Stimulated activated CD4-positive, alpha-beta T cell treated with anti-CD3 and anti-CD28 coated beads, Interleukin-4, amount 100 ng/mL, for 4 hours (primary cell): ENCODE measurements at regions not wholly inside any gene's neighbourhood (a gene's known extent, or its start where the extent isn't known, plus 50 kb on each side); places are given as distances from the start of the nearest gene placed in this dataset.

Experiments used
- DNase-seq, 2 experiments: peaks; one replicate each; pipeline ENCODE4 v3.0.0-alpha.2; 2020

DNA sequence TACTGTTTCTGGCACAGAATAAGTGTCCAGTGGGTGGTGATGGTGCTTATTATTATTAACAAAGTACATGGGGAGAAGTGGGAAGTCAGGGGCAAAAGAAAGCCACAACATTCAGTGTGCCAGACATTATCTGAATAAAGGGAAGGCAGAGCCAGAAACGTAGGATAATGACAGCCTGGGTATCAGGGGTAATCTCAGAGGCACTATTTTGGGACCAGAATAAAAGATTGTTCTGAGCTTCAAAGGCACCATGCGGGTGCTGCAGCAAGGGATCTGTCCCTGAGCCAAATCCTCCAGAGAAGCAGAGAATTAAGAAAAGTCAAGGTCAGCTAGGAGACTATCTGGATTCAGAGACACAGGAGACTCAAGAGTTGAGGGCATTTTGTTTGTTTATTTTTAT lies 328.8 kb upstream of the GATB start:
- DNase-seq, result no peak

DNA sequence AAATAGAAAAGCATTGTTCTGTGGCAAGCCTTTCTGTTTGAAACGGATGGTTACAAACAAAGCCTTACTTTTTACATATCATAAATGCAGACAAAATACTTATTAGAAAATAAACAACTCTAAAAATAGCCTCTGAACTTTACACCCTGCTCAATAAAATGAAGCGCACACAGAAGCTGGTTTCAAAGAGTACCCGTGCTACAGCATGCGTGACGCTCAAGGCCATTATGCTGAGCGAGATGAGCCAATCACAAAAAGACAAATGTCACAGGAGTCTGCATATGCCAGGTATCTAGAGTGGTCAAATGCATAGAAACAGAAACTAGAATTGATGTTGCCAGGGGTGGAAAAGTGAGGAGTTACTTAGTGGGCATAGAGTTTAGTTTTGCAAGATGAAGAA lies 326.5 kb upstream of the GATB start:
- DNase-seq, result no peak

DNA sequence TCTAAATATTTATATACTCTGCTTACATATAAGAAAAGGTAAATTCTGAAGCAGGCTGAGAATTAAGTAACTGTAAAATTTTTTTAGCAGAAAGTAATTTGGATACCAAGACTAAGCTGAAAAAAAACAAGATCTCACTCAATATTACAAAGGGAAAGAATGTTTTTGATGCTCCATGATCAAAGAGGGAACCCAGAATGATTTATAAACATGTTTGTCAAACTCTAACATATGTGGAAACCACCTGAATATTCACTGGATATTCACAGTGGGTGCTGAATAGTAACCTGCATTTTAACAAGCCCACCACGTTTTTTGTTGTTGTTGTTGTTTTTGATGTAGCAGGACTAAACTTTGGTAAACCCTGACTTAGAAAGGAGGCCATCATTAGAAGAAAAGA lies 324.9 kb upstream of the GATB start:
- DNase-seq, result no peak

DNA sequence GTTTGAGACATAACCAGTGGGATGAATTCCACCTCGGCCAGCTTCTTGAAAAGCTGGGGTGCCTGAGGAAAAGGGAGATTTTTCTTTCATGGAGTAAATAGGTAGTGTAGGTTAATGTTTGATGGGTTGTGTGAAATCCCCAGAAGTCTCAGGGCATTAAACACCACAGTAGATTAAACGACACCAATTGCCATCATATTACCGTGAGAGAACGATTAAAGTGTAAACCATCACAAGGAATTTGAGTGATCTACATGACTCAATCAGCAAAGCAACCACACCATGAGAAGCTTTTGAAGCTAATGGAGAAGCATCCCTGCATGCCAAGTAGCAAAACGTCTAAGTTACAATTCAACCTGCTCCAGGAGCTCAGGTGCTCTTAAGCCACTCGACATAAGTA lies 322.5 kb upstream of the GATB start:
- no peak for DNase-seq

DNA sequence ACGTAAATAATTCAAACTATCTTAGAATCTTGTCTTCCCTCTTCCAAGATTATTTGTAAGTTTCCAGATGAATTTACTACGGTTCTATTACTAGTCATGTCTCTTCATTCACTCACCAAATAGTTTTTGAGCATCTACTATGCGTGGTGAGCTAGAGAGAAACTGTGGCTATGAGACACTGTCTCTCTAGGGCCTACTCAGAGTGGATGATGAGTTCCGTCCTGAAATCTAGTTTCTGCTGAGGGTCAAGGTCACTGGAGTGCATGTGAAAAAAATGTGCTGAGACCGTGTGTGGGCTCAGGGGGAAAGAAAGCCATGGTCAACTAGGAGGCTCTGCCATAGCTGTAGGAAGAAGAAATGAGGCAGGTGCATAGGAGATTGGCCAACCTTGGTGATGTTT lies 320.2 kb upstream of the GATB start:
- DNase-seq, result no peak

DNA sequence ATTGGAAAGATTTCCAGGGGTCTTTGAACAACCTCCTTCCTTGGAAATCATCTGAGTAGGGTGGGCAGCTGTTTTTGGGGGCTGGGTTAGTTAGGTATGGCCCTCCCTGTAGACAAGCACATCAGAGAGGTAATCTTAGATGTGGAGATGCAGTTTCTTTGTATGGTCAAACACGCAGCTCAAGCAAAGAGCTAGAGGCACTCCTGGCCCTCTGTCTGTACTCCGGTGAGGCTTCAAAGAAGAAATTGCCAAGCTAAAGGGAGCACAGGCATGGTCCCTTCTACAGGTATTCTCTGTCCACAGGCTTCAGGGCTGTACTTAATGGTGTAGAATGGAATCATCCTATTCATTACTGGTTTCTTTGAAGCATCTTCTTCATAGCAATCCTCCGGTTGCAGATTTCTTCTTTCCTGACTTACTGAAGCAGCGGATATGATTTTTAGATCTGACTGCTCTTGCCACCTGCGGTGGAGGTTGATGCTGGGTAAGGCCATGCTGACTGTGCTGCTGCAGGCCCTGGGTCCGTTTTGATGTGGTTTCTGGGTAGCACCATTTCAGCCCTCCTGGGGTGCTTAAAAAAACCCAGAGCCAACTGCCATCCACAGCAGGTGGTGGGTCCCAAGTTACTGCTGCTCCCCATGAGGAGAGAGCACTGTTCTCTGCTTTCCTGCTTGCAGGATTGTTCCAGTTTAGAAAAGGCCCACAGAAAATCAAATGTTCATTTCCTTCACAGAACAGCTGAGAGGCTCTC lies 318.9 kb upstream of the GATB start:
- DNase-seq, result peak in 1 of 2 experiments; percentile 23

DNA sequence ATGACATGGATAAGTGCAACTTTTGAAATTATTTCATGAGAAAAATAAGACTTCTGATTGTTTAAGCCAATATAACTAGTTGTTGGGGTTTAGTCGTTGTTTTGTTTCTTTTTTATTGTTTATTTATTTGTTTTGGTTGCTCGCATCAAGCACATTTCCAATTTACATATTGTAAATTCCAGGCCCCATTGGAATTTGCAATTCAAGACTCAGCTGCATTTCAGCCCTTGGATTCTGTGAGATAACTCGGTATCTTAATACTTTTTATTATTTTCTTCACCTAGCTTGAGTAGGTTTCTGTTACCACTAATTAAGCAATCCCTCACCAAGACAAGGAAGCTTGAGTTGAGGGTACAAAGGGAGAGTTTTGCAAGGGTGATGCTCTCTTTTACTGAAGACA lies 318.3 kb upstream of the GATB start:
- DNase-seq, result no peak

DNA sequence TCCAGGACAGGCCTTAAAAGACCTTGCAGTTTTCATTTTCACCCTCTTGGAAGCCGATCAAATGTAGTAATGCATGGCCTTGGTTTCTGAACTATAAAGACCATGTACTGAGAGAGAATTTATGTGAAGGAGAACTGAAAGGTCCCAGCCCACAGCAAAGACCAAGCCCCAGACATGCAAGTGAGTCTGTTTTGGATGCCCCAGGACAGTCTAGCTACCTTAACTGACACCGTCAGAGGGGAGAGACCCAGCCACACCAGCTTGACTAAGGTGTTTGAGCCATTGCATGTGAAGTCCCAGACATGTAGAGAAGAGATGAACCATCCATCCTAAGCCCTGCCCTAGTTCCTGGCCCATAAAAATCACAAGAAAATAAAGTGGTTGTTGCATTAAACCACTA lies 316.8 kb upstream of the GATB start:
- DNase-seq, result no peak

DNA sequence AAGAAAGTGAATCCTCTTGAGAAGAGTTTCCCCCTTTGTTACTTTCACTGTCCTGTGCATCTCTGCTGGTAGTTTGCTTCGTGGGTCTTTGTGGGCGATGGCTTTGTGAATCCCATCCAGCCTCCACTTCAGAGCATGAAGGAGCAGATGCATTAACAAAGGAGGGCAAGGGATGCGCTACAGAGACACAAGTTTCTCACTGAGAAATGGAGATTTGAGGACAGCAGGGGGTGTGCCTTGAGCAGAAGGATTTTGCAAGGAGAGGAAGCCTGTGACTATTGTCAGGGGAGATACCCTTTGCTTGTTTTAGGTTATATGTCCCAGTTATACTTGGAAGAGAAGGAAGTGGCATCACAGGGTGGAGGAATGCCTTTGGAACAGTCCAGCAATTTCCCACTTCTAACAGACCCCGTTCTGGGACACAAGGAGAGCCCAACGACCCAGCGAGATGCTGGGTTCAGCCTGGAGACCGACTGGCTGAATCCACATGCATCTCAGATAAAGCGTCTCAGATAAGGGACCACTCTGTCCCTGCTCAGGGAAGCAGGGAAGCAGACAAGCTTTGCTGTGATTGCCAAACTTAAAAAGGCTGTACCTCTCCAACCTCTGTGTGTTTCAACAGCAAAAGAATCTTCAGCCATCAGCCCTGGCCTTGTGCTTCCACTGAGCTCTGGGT lies 314.6 kb upstream of the GATB start:
- DNase-seq, result no peak

DNA sequence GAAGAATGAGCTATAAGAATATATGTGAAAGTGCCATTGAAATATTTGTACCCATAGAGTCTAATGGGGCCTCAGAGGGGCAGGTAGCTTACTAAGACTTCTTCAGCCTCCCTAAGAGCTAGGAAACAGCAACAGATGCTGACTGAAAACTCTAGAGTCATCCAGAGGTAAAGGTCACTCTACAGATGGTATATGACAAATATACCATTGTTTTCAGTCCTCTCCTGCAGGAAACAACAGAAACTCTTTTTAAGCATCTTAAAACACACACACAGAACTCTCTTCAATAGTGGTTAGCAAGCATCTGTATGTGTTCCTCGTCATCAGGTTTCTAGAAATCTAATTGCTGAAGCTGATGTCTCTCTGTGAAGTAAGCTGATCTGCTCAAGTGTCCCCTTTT lies 313.8 kb upstream of the GATB start:
- DNase-seq, result no peak

DNA sequence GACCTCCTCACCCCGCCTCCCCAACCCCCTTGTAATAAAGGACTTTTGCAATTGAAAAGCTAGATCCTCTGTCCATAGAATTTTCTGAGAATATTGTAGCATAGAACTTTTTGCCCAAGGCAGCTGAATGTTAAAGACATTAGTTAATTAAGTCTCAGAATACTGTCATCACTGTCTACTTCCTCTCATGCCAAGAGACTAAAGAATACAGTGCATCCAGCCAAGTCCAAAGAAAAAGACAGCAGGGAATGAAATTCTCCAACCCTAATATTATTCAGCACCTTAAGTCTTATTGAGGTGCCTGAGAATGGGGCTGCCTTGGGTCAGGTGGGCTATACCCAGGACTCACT lies 313.3 kb upstream of the GATB start:
- no peak for DNase-seq

DNA sequence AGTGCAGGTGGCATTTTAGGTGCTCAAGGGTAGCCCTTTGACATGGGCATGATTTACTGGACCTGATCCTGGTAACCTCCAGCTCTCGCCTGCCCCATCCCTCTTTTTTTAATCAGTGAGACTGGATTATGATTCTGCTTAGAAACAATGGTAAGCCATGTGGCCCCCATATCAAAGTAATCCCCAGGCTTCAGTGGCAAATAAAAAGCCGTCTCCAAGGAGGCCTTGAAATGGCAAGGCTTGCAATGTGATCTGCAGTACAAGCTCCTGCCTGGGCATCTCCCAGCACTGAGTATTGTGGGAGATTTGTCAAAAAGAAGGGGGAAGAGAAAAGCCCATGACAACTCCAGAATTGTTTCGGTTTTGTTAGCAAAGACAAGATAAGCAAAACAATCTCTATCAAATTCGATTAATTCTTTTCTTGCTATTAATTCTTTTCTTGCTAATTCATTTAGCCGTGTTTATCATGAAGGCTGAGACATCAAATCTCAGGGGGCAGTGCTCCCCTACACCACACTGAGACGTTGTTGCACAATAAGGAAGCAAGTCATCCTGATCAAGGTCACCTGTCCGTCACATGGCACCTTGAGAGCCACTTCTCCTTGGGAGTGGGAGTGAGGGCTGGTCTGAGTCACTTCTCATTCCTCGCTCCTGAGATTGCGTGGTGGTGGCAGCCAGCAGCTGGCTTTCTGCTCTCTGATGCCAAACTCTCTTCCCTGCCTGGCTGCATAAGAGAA lies 312.7 kb upstream of the GATB start:
- no peak for DNase-seq

DNA sequence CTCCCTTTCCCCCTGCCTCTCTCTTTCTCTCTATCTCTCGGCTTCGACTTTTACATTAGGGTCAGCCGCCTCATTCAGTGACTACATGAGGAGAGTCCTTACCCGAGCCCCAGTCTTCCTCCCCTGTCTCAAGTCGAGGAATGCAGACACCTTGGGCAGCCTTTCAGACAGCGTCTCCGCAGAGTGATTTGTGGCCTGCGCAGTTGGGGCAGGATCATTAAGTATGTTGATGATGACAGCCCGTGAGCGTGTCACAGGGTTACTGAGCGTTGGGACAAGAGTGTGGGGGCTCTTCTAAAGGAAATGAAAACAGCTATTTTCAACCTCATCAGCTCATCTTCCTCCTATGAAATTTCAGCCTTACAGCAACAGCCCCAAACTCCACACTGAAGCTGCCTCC lies 312.1 kb upstream of the GATB start:
- DNase-seq, result no peak

DNA sequence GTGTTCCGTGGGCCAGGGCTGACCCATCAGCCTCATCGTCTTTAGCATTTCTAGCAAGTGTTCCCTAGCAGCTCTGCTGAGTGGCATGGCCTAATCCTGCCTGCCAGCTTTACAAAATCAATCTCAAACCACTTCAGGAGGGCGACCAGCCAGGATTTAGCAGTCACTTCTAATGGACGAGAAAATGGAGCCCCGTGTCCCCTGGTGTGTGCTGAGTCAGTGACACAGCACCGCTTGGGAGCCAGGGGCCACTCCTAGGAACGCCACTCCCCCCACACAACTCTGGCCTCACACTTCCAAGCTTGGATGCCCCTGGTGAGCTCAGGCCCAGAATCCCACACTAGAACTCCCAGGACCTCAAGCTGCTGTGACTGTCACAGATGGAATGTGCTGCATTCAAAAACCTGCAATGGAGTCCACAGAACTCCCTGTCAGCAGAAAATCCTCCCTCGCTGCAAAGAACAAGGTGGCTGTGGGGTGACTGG lies 311.2 kb upstream of the GATB start:
- DNase-seq, result no peak

DNA sequence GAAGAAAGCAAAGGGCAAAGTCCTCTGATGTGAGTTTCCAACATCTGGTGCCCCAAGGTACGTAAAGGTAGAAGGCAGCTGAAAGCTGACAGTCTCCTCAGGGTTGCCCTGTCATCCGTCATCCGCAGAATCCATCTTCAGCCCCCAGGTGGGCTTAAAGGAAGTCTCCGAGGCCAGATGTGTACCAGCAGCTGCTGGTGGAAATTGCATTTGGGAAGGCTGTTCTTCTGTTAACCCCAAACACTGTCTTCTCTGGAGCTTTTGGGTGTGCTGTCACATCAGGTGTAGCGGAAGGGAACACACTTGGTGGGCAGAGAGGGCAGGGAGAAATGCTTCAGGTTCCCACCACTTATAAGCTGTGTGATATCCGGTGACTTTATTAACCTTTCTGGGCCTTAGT lies 310.0 kb upstream of the GATB start:
- DNase-seq, result no peak

DNA sequence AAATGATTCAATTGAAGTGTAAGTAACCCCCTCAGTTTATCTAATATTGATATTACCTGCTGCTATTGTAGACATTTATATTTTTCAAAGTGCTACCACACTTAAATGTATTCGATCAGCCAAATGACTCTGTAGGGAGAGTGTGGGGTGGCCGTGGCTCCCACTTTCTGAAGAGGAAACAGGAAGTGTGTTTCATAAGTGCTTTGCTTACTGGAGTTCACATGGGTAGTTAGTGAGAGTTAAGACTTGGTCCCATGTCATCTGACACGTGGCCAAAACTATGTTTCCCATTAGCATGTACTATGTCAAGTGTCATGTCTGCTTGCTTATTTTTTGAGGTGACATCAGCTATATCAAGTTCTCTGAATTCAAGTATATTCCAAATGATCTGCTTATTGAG lies 308.1 kb upstream of the GATB start:
- DNase-seq, result no peak

DNA sequence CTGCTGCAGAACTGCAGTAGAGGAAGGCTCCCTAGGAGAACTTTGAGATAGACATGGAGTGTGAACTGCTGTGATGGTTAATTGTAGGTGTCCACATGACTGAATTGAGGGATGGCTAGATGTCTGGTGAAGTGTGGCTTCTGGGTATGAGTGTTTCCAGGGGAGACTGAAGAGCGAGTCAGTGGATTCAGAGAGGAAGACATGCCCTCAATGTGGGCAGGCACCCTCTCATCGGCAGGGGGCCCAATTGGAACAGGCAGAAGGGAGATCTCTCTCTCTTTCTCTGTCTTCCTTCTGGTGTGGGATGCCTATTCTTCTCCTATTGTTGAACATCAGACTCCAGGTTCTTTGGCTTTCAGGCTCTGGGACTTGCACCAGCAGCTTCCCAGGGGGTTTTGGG lies 304.7 kb upstream of the GATB start:
- DNase-seq, result no peak

DNA sequence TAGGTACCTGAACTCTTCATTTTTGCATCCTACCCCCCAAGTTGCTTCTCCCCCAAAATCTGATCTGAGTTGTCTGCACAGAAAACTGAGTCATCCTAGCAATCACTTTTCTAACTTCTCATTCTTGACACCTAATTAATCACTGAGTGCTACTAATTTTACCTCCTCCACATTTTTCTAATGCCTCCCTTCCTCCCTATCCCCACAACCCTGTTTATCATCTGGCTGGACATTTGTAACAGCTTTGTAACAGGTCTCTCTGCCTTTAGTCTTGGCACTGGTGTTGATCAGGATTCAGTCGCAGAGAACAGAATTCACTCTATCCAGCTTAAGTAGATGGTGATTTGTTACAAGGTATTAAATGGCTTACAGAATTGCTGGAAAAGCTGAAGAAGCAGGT lies 303.9 kb upstream of the GATB start:
- DNase-seq, result no peak

DNA sequence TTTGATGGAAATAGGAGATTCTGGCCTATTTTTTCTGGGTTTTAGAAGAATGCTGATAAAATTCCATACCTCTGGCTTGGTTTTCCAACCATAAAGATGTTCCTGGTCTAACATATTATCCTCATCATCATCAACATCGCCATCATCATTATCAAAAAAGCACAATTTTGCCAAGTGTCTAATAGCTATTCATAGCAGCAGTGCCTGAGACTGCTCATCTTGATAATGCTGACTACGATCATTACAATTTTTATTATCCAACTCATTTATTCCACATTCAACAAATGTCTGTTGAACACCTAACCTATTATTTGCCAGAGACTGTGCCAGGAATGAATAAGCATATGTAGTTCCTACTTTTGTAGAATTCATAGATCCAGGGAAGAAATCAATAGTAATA lies 303.5 kb upstream of the GATB start:
- no peak for DNase-seq

DNA sequence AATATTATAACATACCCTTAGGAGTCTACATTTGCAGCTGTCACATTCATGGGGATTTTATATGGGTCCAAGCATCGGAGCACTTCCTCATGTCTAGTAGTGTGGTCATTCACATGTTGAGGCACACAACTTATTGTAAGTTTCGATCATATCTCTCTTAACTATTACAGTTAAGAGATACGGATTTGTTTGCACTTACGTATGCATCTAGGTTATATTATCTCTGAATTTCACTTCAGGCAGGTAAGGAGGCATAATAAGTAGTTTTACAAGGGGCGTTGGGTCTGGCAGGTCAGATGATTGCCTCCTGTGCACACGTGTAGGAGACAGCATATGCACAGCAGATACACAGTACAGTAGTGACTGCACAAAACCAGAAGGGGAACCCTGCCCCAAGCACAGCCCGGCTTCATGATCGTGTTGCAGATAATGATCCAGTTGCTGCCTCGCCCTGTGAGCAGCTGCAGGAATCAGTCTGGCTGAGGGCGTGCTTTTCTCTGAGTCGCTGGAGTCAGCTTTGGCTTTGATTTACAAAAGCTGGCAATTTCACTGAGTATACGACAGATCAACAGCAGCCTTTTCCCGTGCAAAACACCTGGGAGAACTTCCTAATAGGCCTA lies 302.9 kb upstream of the GATB start:
- DNase-seq, result no peak

DNA sequence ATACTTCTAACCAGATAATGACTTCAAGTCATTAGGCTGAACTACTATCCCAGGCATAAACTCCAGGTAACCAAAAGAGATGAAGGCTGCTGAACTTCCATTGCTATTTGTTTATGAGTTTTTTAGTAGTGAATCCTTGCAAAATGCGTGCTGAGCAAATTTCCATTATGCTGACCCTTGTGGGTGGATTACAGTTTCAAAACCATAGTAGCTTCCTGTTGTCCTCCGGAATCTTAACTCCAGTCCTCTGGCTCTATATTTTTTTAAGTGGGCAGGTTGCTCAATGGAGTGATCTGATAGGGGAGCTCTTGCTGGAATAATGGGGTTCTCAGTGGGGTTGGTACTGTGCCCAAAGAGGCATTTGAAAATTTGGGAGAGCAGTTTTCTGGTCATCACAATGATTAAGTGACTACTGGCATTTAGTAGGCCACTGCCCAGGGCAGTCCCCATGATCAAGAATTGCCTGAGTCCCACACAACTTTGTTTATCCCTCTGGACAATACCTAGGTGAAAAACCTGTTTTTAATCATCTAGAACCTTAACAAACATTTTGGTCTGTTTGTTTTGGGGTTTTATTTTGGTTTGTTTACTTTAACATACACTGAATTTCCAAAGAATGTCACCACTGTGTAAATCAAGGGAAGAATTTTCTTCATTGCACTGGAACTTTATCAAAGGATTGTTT lies 302.3 kb upstream of the GATB start:
- no peak for DNase-seq

DNA sequence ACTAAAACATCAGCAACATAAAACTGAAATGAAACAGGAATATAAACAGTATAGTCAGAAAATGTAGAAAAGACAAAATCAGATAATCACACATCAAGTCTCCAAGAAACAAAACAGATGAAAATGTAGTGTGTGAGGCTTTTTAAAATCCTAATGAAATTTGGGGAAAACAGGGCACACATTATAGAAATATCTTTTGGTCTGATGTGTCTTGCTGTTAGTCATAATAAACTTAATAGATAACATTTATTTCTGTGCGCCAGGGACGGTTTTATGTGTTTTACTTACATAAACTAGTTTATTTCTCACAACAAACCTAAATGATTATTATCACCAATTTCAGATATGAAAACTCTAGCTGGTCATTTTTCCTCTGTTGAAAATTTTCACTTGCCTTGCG lies 293.9 kb upstream of the GATB start:
- DNase-seq, result no peak

DNA sequence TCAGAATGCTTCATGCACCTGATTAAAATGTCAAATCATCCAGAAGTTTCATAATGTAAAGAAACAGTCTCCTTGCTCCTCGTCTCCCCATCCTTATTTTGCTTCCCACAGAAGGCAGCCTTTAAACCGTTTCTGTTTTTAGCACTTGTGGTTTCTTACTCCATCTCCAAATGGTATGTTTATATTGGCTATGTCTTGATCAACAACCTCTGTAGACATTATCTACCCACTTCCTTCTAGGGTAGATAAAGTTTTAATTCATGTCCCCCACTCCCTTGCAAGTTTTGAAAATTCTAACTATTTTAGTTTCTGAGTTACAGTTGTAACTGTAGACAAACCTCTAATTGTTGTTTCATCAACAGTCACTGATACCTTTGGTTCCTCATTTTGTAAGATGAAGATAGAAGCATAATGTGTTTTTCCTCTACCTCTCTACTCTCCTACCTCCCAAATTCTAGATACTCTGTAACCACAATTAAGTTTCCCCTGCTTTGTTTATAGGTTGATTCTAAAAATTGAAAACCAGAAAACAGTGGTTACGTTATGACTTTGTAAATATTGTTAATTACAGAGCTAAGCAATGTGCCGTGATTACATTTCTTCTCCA lies 291.7 kb upstream of the GATB start:
- DNase-seq, result no peak
